ENCODE measurements at regions not wholly inside any gene's neighbourhood (a gene's known extent, or its start where the extent isn't known, plus 50 kb on each side); places are given as distances from the start of the nearest gene placed in this dataset.

DNA sequence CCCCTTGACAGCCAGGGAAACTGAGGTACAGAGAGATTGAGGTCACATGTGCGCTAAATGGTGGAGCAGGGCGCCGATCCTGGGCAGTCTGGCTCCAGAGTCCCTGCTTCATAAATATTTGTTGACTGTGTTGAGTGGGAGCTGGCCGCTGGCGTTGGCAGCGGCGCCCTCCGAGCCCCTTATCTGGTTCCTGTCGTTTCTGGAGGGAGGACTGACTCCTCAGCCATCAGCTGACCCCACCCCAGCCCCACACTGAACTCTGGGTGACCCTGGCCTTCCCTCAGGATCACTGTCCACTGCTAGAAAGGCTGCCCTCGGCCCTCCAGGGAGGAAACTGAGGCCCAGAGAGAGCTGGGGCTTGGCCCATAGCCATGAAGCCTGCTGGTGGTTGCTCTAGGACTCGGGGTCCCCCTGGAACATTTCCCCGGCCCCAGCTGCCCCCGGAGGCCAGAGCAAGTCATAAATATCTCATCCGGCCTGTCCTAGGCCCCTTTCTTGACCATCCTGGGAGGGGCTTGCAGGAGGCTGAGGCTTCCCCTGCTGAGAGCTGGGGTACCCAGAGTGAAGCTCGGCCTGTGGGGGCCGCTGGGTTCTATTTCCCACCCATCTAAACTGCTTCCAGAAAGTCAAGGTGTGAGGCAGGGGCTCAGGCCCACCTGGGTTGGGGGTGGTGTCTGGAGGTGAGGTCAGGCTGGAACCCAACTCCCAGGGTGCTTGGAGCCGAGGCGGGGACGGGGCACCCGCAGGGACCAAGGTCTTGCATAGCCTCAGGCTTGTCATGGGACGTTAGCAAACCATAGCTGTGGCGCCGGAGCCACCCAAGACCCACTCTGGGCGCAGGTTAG, 51.7 kb upstream of the GSE1 start:
- Histone ChIP-seq H3K56ac (ENCODE audit: extremely low read depth, insufficient read depth, low read length) (no peak overlapping the region), H3K4me2 (ENCODE audit: low read depth, low read length) (no peak overlapping the region), H4K91ac (ENCODE audit: insufficient read depth, low read depth, low read length) (no peak overlapping the region), H3K9ac (ENCODE audit: low read depth, low read length) (no peak overlapping the region), H4K20me1 (ENCODE audit: insufficient read depth, low read length) (peaks cover 90% of the 10 kb centered on the region), H3K9me1 (ENCODE audit: insufficient read depth, low read length) (0 out of 2 replicates have a peak, but pooled peaks cover 12% of the 10 kb centered on the region), H4K8ac (ENCODE audit: low read depth in 2 of 2, low read length in 2 of 2) (no peak overlapping the region), H2BK5ac (ENCODE audit: low read depth, low read length, poor library complexity, severe bottlenecking) (no peak overlapping the region), H3K4ac (ENCODE audit: low read depth, low read length) (no peak overlapping the region), H2BK20ac (ENCODE audit: low read depth, low read length) (no peak overlapping the region), H3K4me1 (ENCODE audit: control insufficient read depth, insufficient read depth, low read length) (peaks cover 18% of the 10 kb centered on the region), H3K14ac (replicated peaks; ENCODE audit: low read depth, low read length) (no peak overlapping the region), H3K9me3 (ENCODE audit: control insufficient read depth, insufficient read depth, low read length) (no peaks in the 10 kb centered on the region), H3K23ac (ENCODE audit: low read depth, low read length) (no peak overlapping the region), H3K36me3 (ENCODE audit: control insufficient read depth, insufficient read depth, low read length) (no peaks in the 10 kb centered on the region), H3K27me3 (ENCODE audit: control insufficient read depth, insufficient read depth, low read length) (no peaks in the 10 kb centered on the region), H2AK9ac (replicated peaks; ENCODE audit: low read depth, low read length, poor library complexity) (no peak overlapping the region), H2AFZ (replicated peaks; ENCODE audit: low read length, poor library complexity) (no peak overlapping the region), H3K27ac (ENCODE audit: insufficient read depth, low read length) (no peak overlapping the region), H2BK15ac (ENCODE audit: low read depth, low read length) (no peak overlapping the region), H2AK5ac (ENCODE audit: low read depth, low read length) (no peak overlapping the region), H4K5ac (ENCODE audit: low read depth, low read length) (no peak overlapping the region), H3K18ac (ENCODE audit: low read depth, low read length) (no peak overlapping the region), H3K4me3 (ENCODE audit: insufficient read depth, low read depth, low read length) (no peak overlapping the region), H2BK120ac (ENCODE audit: low read depth, low read length) (no peak overlapping the region), H3K79me1 (ENCODE audit: low read depth in 1 of 2, low read length in 2 of 2) (peaks cover 20 to 89% of the 10 kb centered on the region in 2 experiments; a peak in 3 of 4 replicates)
- POLR2A ChIA-PET (ENCODE audit: unreplicated experiment) = no interaction called here
- intact Hi-C loops (cut with micrococcal nuclease) = no loop called here
- WGBS, 2 experiments (ENCODE audit: extremely low coverage in 2 of 2, insufficient read length in 1 of 2) = 82% methylated on average over 6 of the region's 24 CpGs; no CpG with 5 or more reads in 1 of the 2 experiments
- in situ Hi-C loops (cut with MboI; ENCODE audit: low sequenced_read_pairs) = no loop called here
- no TSS peak for BruUV-seq (replicated peaks)
- dilution Hi-C loops (cut with HindIII; ENCODE audit: low sequenced_read_pairs, unreplicated experiment) = no loop called here
- DNase-seq (no peak), ATAC-seq (ENCODE audit: low read depth) (no peak)
- CTCF ChIA-PET = no interaction called here
- TF ChIP-seq, protein P1, sequence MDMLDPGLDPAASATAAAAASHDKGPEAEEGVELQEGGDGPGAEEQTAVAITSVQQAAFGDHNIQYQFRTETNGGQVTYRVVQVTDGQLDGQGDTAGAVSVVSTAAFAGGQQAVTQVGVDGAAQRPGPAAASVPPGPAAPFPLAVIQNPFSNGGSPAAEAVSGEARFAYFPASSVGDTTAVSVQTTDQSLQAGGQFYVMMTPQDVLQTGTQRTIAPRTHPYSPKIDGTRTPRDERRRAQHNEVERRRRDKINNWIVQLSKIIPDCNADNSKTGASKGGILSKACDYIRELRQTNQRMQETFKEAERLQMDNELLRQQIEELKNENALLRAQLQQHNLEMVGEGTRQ (IDR thresholded peaks at IDR 0.05; ENCODE audit: low read depth, low read length) = no peak
- TF ChIP-seq BHLHE40 (IDR thresholded peaks at IDR 0.05; ENCODE audit: low read depth, low read length) (no peak), MXI1 (IDR thresholded peaks at IDR 0.05; ENCODE audit: borderline replicate concordance, low read depth, low read length) (no peak), RFX5 (IDR thresholded peaks at IDR 0.05; ENCODE audit: low read depth, low read length) (no peak), RCOR1 (IDR thresholded peaks at IDR 0.05; ENCODE audit: insufficient replicate concordance, low read length) (no peak), POLR2A (IDR thresholded peaks at IDR 0.05; ENCODE audit: low read depth, low read length) (no peak), CEBPB (IDR thresholded peaks at IDR 0.05; ENCODE audit: low read depth, low read length) (no peak), MAFK (IDR thresholded peaks at IDR 0.05; ENCODE audit: low read depth, low read length) (no peak), NFE2L2 (IDR thresholded peaks at IDR 0.05; ENCODE audit: low read depth, low read length) (no peak)
- TF ChIP-seq, protein P2, sequence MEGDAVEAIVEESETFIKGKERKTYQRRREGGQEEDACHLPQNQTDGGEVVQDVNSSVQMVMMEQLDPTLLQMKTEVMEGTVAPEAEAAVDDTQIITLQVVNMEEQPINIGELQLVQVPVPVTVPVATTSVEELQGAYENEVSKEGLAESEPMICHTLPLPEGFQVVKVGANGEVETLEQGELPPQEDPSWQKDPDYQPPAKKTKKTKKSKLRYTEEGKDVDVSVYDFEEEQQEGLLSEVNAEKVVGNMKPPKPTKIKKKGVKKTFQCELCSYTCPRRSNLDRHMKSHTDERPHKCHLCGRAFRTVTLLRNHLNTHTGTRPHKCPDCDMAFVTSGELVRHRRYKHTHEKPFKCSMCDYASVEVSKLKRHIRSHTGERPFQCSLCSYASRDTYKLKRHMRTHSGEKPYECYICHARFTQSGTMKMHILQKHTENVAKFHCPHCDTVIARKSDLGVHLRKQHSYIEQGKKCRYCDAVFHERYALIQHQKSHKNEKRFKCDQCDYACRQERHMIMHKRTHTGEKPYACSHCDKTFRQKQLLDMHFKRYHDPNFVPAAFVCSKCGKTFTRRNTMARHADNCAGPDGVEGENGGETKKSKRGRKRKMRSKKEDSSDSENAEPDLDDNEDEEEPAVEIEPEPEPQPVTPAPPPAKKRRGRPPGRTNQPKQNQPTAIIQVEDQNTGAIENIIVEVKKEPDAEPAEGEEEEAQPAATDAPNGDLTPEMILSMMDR (conservative IDR thresholded peaks at IDR 0.05; ENCODE audit: low read depth, low read length) = no peak

All from IMR-90 (cell line).